GM18502 (cell line): ENCODE measurements at regions not wholly inside any gene's neighbourhood (a gene's known extent, or its start where the extent isn't known, plus 50 kb on each side); places are given as distances from the start of the nearest gene placed in this dataset.
A peak's percentile ranks its signal among the peaks of the same experiment; 100 is the strongest.
"Not testable (repeated sequence)": the region's sequence is repeated elsewhere in the genome, so short reads cannot be mapped to it uniquely, and the experiment has no call there.

Experiments used
- ATAC-seq: cut with Tn5 transposase; IDR thresholded peaks from one replicate; pipeline ENCODE4 v1.9.1; 2021; ENCODE audit warnings: mild to moderate bottlenecking; ENCODE audit not compliant: unreplicated experiment, poor library complexity

DNA sequence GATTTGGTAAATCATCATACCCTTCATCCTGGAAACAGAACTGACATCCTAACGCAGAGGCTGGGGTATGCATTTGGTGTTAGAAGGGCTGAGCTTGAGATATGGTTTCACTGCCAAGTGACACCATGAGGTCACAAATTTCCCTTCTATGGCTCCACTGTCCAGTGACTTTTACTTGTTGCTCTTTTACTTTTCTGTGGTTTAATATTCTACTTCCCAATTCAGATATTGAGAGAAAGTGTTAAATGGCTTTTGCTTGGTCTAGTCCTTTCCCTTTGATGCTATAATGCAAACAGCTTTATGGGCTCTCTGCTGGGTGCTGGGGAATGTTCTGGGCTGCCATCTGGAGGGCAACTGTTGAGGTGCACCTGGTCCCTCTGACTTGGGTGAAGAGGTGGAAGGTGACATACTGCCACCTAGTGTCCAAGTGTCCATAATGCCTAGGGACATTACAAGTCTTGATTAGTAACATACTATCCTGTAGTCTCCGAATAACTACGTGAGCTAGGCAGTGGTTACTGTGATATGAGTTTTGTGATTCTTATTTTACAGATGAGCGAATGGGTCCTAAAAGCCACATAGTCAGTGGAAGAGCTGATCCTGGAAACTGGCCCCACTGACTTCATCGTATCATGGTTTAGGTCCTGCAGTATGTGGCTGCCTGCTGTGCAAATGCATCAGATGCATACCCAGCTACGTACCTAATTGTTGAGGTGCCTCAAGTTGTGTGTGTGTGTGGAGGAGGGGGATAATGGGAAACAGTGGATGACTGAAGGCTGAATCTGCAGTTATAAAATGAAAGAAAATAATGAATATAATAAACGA lies 149.1 kb upstream of the RAG2 start:
- peak; percentile 76 for ATAC-seq

DNA sequence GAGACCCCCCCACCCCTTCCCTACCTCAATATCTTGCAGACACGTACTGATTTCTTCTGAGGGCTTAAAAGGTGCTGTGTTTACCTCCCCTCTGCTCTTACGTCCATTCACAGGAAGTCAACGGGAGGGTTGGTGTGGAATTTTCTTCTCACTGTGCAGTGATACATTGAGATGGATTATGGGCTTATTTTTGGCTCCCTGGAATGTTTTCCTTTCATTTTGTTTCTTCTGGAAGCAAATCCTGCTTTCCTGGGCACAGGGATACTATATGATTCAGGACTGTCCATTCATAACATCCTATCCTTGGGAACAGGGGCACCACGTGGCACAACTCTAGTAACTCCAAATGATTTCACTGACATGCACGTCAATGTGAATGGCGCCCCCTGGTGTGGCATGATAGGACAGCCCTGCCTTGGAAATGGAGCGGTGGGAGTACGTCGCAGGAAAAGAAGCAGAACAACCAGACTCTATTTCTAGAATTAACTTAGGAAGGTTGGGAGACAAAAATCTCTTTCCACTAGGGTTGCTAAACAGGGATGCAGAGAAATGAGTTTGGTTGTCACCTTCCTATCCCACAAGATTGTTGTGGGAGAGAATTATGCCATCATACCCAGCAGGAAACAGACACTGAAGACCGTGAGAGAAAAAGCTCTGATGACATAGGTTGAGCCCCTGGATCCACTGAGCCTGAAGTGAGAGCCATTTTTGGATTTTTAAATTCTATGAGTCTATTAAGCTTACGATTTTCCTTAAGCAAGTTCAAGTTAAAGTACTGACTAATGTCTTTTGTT lies 146.5 kb upstream of the RAG2 start:
- ATAC-seq: peak; percentile 36

DNA sequence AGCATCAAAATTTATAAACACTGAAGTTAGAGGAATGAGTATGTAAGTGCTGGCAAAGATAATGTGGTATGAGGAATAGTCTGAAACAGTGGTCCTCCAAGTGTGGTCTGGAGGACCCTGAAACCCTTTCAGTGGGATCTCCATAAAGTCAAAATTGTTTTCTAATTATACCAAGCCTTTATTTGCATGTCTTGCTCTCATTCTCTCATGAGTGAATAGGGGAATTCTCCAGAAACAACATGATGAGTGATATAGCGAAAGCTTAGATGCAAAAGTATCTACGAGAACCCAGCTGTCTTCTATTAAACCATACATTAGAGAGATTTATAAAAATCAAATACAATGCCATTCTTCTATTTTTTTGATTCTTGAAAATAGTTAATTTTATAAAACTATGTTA lies 145.0 kb upstream of the RAG2 start:
- peak; percentile 63 for ATAC-seq

DNA sequence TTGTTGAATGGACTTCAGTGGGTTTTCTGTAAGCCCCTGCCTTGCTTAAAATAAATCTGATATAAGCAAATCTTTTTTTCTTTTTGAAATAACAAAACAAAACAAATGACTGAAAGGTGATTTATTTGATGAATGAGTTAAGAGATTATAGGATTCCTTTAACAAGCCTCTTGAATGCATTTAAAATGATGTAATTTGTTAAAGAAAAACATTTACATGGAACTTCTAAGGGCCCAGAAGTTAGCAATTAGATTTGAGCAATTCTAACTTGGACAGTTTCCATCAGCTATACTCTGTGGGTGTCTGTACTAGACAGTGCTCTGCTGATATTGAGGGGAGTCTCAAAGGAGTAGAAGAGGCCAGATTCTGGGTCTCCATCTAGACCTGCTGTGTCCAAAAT lies 143.5 kb upstream of the RAG2 start:
- ATAC-seq: no peak

DNA sequence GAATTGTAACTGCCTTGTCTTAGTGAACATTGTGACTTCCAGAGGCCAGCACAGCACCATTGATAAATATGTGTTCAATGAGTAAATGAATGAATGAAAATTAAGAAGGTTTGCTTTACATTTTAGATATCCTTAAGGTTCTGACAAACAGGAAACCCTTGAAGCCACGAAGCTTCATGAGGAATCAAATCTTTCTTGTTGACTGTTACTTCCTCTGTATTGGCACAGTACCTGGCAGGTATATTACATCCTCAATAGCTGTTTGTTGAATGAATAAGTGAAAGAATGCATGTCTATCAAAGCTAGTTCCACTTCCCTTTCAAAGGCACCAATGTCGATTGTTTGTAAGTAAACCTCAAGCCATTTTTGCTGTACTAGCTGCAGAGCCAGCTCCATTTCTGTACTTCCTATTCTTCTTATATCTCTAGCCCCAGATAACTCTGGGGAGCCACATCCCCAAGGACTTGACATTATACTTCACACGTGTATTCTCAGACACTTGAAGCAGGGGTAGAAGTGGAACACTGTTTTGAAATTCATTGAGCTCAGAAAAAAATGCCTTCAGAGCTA lies 140.3 kb upstream of the RAG2 start:
- ATAC-seq: peak; percentile 29

DNA sequence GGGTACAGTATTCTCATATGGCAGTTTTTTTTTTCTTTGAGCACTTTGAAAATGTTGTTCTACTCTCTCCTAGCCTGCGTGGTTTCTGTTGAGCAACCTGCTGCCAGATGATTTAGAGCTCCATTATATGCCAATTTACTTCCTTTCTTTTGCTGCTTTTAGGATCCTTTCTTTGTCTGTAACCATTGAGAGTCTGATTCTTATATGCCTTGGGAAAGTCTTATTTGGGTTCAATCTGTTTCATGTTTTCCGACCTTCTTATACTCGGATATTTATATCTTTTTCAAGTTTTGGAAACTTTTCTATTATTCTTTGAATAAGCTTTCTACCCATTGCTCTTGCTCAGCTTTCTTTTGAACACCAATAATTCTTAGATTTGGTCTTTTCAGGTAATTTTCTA lies 138.1 kb upstream of the RAG2 start:
- ATAC-seq: no peak

DNA sequence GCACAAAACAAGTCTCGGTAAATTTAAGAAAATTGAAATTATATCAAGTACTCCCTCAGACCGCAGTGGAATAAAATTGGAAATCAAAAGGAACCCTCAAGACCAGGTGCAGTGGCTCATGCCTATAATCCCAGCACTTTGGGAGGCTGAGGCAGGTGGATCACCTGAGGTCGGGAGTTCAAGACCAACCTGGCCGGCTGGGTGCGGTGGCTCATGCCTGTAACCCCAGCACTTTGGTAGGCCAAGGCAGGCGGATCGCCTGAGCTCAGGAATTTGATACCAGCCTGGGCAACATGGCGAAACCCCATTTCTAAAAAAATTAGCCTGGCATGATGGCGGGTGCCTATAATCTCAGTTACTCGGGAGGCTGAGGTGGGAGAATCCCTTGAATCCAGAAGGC lies 135.7 kb upstream of the RAG2 start:
- ATAC-seq: not testable (repeated sequence)

DNA sequence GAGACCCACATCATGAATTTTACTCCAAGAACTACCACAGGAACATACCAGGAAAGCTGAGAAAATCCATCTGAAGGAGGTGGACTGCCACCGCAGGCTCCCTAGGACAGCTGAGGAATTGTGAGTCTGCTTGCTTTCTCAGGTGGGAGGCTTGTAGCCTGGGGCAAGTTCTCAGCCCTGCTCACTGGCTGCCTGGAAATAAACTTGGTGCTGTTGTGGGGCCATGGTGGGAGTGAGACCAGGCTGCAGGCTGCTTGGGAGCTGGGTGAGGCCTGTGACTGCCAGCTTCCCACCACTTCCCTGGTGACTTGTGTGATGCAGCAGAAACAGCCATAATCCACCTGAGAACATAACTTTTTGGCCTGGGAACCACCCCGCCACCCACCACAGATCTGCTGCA lies 132.7 kb upstream of the RAG2 start:
- no peak for ATAC-seq

DNA sequence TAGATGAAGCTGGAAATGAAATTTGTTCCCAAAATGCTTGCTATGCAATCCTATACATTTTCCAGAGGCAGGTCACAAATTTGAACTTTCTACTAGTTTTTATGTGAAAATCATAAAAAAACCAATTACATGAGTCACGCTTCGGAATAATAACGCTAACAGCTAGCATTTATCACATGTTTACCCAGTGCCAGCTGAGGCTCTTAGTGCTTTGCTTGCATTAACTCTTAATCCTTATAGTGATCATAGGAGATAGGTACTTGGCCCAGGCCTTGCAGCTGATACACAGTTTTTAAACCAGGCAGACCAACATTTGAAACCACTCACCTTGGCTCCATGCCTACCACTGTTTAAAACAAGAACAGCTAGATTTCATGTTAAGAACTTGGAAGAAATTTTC lies 131.8 kb upstream of the RAG2 start:
- no peak for ATAC-seq

DNA sequence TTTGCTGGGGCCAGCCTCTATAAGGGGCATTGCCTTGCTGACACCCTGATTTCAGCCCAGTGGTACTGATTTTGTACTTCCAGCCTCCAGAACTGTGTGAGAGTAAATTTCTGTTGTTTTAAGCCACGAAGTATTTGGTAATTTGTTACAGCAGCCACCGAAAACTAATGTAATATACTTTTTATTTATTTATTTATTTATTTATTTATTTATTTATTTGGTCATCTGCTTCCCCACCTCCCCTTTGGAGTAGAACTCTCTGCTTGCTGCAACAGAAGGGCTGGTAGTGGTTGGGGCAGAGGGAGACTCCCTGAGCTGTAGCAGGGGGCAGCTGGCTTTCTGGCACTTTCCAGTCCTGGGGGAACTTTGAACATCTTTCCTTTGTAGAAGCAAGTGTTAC lies 128.4 kb upstream of the RAG2 start:
- no peak for ATAC-seq

DNA sequence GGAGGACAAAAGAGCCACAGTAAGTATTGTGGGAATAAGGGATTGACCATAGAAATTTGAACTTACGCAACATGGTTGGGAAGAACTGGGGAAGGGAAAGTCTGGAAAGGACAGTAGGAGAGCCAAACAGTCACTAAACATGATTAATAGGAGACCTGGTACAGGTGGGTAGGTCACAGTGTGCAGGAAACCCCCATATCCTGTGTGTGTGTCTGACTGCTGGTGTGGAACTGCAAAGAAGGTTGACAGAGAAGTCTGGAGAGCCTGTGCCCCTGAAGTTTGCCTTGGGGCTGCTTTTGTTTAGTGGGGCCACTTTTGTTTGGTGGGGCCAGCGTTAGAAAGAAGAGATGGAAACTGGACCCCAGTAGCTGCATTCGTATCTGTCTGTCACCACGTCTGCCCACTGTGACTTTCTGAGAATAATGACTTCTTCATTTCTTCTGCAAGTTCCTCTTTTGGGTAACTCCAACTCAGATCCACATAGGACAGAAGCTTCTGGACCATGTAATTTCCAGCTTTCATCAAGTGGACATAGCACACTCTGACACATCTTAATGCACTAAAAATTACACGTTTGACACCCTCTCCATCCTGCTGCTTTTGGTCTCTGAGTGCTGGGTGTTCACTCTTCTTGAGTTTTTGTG lies 126.8 kb upstream of the RAG2 start:
- peak; percentile 90 for ATAC-seq

DNA sequence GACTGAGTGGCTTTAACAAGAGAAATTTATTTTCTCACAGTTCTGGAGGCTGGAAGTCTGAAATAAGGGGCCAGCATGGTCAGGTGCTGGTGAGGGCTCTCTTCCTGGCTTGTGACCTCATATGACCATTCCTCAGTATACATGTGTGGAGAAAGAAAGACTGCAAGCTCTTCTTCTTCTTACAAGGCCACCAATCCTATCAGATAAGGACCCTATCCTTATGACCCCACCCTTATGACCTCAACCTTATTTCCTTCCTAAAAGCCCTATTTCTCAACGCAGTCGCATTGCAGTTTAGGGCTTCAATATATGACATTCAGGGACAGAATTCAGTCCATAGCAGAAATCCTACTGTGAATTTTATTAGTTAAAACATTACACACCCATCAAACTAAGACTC lies 124.4 kb upstream of the RAG2 start:
- no peak for ATAC-seq

DNA sequence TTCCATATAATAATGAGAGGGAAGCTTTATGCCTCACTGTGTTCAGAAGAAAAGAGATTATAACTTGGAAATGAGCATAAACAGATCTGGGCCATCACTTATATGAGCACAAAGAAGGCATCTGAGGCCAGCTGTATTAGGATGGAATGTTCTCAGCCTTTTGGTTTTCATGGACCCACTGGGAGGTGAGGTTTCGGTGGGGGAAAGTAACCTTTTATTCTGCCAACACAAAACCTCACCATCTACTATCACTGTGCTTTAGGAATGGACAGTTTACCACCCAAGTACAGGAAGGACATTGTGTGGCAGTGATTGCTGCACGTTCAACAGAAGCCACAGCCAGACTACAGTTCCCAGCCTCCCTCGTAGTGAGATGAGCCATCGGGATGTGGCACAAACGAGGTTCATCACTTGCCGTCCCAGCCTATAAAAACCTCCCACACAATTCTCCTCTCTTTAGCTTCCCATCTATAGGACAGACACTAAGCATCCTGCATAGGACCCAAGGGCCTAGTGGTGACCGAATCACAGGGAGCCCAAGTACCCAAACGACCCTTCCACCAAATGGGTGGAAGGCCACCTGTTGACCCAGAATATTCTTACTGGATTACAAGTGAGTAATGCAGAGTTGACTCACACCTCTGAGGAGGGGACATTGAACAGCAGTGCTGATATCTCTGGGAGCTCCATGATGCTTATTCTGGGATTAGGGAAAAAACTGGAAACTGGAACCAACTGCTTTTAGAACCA lies 121.5 kb upstream of the RAG2 start:
- no peak for ATAC-seq

DNA sequence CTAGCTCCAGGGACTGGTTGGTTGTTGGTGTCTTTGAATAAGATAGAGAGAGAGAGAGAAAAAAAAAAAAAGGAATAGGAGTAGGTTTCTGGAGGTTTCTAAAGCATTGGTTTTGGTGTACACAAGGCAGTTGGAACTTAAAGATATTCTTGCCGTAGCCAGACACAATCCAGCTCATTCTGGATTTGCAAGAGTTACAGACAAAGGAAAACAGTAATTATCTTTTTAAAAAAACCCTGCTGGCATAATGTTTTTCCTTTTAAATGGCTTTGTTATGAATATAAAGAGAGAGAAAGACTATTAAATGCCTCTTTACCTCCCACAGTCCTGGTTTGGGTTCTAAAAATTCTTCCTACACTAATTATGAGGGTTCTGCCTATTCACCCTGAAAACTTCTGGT lies 120.4 kb upstream of the RAG2 start:
- no peak for ATAC-seq

DNA sequence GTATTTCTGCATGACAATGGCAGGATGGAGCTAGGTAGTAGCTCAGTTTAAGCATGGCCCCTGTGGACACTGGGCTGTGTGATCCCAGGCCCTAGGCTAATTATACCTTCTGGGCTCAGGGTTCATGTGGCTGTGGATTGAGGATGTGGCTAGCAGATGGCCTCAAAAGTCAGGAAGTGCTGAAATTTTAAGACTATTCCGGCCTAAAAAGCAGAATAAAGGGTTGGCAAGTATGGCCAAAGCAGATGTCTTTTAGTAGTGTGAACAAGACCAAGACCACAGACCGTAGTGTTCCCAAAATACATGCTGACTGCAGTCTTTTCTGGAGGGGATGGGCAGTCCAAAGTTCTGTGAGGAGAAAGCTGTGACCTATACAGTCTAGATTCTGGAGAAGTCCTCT lies 115.7 kb upstream of the RAG2 start:
- no peak for ATAC-seq

DNA sequence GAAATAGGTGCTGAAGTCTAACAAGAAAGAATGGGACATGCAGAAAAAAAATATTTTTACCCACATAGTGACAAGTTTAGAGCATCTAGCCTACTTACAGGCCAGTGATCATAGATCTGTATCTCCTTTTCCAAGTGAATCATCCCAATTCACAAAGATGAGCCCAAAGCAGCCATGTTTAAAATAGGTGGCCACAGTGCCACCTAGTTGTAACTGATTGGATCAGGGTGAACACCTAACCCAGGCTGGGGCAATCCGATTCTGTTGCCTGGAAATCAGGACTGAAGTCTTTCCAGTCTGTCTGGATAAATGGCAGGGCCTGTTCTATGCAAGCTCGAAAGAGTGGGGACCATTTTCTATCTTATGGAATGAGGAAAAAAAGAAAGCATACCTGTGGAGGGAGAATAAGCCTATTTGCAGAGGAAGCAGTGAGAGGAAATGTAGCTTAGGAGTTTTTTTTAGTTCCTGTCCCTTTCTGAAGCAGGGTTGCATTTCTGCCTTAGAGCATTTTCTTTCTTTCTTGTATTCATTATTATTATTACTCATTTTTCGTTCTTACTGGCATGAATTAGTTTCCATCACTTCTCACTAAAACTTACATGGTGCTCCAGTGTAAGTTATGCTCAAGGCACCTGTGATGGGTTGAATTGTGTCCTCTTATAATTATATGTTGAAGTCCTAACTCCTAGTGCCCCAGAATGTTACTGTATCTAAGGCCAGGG lies 113.2 kb upstream of the RAG2 start:
- ATAC-seq: no peak
